Embryonic facial prominence (tissue), 1 donor: ENCODE measurements at regions not wholly inside any gene's neighbourhood (a gene's known extent, or its start where the extent isn't known, plus 50 kb on each side); places are given as distances from the start of the nearest gene placed in this dataset.

Source experiments
- DNase-seq: peaks from one replicate; pipeline ENCODE4 v3.0.0-alpha.2; 2016; ENCODE audit errors: extremely low spot score

DNA sequence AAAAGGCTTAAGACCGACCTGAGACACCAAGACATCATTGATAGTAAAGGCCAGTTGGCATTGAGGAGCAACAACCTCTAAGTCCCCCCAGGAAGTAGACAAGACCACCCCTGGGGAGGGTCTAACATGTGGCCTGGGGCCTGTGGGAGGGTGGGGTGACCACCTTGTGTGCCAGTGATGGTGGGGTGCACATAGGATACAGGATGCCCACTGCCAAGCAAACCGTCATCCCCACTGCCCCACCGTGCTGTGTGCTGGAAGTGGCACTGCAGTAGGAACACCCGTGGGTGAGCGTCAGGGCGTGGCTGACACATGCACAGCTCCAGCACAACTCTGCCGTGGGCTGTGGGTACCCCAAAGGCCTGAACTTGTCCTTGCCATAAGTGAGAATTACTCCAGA is 84.3 kb upstream of the LGALSL start:
- no peak for DNase-seq

DNA sequence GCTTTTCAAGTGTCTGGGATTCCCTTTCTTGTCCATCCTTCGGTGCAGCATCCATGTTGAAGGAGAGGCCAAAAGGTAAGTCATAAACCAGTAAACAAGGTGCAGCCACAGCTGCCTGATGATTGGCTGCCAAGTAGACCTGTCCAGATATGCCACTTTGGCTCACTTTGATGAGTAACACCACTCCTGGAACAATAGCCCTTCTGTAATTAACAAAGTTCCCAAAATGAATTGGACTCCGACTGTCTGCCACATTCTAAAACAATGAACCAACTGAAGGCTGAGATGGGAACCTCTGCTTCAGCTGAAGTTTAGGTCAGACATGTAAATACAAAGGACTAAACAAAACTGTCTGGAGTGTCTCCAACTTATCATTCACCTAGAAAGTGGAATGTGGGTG is 82.2 kb upstream of the LGALSL start:
- no peak for DNase-seq

DNA sequence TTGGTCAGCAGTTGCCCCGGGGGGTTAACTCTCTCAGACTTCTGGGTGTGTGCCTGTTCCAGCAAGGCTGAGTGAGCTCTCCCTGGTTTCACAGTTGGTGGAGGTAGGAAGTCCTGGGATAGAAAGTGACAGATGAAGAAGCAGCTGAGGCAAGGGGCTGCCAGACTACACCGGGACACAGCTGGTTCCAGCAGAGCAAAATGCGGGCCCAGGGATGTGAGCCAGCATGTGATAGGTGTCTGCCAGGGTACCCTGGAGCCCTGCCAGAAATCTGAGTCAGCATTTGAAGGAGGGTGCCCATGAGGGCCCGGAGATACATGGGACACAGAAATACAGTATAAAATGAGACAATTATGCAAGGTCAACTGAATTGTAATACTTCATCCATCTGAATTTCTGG is 79.3 kb upstream of the LGALSL start:
- no peak for DNase-seq

DNA sequence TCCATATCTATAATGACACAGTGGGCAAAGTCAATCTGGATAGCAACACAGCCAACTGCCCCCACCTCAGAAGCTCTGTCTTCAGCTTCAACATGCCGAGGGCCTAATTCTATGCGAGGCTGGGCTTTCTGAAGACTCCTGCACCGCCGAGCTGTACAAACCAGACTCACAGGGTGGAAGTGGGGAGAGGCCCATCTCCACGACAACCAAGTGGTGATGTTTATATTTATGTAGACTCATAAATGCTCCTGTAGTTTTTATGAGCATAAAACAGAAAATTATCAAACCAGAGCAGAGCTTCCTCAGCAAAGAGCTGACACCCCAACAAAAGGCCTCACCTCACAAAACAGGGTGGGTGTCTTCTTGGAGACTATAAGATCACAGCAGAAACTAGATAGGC is 77.0 kb upstream of the LGALSL start:
- DNase-seq = no peak

DNA sequence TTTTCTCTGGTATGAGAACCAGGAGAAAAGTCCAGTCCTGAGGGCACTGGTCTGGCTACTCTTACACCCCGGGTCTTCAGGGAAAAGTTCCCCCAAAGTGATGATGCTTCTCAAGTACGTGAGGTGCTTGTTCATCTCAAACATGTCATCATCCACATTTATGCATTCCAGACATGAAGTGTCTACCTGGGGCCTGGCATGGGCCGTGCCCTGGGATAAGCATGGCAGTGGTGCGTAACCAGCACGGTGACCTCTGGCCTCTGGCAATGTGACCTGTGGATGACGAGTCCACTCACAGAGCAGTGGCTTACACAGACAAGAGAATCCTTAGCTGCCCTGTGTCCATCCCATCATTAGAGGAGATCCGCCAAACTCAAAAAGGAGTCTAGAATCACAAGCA is 74.8 kb upstream of the LGALSL start:
- DNase-seq = no peak

DNA sequence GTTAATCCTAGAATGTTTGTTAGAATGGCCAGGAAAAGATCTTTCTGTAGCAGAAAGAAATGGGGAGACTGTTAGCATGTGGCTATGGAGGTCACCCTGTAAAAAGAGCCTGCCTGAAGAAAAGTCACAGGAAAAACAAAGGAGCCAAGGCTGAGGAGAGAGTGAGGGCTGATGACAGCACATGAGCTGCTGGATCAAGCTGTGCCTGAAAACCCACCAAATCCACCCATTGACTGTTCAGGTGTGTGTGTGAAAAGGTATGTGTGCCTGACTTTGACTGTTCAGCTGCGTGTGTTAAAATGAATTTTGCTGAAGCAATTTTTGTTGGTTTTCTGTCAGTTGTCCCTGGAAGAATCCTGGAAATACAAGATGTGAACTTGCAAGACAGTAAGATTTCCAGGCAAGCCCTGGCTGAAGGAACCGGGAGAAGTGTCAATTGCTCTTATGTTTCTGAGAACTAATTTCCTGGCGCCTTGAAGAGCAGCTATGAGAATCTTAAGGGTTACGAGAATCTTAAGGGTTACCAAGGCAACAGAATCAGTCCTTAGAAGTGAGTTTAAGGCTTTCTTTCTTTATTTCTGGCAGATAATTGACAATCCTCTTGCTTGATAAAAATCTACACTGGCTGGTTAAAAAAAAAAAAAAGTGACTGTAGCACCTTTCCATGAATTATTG is 73.0 kb upstream of the LGALSL start:
- DNase-seq = no peak

DNA sequence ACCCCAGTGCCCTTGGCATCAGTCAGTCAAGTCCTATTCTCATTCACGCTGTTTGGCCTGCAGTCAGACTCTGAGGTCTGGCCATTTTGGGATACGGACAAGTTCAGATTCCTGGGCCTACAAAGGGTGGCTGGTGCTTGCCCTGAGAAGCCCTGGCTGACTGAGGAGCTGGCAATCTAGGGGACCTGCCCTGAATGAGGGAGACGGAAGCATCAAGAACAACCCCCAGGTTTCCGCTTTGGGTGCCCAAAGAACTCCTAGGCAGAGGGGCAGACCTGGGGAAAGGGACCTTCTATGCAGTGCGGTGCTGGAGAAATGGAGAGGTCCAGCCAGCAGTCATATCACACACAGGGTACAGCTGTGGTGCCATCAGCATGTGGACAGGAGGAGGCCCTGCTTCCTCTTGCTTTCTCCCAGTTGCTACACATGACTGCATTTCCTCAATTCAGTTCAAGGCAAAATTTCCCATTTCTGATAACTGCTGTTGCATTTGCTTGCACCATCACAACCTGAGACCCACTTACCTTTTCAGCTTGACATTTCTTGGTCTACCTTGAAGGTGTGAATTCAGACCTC is 70.9 kb upstream of the LGALSL start:
- no peak for DNase-seq

DNA sequence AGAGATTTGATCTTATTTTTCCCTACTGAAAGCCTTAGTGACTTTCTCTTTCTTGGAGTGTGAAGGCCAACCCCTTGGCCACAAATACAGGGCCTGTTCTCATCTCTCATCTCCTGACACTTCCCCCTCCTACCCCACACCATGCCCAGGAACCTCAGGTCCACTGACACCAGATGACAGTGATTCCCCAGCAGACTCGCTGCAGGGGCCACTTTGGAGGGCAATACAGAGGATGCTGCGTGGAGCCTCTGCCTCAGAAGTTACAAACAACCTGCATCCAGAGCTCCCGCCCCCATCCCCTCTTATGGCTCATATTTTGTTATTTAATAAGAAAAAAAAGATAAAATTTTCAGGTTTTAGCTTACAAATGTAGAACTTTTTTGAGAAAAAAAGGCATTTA is 70.1 kb upstream of the LGALSL start:
- DNase-seq = no peak

DNA sequence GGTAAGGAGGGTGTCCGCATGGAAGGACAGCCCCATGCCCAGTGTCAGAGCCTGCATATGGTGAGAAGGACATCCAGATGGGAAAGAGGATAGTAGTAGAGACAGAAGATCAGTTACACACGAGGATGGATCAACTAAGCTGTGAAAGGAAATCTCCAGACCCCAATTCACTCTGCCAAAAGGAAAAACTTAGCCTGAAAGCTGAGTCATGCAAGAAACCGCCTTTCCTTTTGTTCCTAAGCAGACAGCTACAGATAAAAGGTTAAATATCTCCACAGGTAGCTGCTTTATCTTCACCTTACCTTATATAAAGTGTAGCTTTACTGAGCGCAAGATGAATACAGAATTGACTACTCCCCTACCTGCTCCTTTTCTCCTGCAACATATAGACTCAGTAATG is 67.3 kb upstream of the LGALSL start:
- DNase-seq = no peak

DNA sequence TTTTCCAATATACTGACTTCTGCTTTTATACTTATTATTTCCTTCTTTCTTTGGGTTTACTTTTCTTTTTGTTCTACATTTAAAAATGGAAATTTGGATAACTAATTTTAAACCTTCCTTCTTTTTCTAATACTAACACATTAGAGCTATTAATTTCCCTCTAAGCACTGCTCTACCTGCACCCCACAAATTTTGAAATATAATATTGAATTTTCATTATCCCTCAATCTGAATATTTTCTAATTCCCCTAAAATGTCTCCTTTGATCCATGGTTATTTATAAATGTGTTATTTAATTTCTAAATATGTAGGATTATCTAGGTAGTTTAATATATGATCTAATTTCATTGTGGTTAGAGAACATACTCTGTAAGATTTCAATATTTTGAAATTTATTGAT is 63.4 kb upstream of the LGALSL start:
- no peak for DNase-seq

DNA sequence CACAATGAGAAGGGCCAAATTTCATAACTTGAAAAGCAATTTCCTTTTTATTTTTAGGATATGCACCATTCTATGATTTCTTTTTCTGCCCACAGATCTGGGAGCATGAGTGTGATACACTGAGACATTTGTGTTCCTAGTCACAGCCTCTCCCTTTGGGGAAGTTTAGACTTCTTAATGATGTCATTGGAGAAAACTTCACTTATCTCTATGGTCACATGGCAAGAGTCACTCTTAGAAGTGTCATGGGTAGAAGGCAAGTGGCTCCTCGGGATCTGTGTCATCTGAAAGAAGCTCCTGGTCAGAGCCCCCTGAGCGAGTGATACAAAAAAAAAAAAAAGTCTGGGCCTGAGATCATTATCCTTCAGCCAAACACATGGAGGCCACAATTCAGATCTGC is 62.5 kb upstream of the LGALSL start:
- no peak for DNase-seq

DNA sequence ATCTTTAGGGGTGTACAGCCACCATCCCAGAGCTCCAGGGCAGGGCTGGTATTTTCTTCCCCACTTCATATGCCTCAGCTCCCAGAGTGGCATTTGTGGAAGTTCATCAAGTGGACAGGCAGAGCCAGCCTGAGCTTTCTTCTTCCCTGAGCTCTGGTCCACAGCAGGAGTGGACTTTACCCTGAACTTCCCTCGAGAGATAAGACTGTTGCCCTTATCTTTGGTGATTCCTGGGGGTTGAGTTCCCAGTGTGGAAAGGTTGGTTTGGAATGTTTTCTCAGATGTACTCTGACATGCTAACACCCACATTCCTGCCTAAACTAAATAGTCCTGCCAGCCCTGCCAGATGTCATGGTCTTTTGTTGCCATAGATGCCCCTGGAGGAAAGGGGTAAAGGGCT is 62.0 kb upstream of the LGALSL start:
- DNase-seq = no peak

DNA sequence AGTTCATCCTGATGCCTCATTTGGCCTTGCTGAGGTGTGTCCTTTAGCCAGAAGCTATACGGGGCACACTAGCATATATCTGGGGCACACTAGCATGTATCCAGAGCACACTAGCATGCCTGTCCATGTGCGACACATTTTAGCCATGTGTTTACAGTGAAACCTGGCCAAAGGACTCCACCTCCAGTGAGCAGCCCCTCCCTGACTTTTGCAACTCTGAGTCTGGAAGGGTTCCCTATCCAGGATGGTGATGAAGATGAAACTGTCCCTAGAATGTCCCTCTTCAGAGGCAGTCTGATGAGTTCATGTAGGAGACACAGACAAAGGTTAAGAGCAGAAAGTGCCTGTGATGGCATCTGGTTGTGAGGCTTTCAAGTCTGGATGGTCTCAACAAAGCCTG is 61.4 kb upstream of the LGALSL start:
- DNase-seq = no peak

DNA sequence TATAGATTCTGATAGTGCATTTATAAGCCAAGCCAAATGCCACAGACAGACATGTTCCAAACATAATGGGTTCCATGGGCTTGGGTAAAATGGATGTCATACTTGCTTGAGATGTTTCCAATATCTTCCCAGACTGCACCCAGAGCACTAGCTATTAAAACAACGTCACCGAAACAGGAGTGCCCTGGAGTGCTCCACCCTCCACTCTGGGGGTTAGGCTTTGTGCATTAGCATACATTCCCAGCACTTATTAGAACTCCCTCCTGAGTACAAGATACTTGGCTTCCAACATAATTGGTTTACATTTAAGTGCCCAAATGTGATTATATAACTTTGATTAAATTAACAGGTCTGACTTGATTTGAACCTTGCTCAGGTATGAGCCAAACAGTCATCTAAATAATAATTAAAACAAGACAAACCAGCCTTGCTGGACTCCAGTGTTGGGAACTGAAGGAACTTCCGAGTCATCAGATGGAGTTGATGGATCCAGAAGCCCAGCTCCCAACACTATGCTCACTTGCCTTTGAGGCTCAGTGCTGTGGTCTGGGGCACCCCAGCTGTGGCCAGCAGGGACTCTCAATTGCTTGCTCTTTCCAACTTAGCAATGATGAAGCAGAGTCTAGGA is 60.5 kb upstream of the LGALSL start:
- no peak for DNase-seq

DNA sequence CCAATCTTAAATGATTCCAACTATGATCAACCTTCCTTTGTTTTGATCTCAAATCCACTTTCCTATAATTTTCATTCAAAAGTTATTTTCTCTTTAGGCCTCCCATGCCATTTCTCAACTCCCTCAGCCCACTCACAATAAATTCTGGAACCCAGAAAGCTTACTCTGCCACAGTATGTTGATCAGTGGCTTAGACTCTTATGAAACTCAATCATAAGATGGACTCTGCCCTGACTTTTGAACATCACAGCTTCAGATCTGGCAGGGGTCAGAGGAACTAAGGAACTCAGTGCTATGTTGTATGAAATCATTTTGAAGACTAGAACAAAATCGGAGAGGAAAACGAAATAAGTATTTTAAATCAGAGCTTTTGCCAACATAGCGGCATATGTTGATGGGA is 59.8 kb upstream of the LGALSL start:
- DNase-seq = no peak

DNA sequence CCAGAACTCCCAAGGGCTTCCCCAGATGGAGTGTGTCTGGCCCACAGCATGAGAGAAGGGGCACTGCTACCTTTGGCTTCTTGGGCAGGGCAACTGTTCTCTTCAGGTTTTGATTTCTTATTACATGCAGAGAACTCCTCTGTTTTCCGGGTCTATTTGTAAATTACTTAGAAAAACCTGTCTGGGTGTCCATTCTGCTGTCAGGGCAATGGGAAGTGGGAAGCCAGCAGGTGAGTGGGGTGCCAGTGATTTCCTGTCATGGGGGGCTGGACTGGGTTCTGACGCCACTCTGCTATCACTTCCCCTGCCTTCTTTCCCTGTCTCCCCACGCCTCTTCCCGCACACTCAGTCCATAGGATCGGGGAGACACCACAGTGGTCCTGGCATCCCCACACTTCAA is 58.0 kb upstream of the LGALSL start:
- DNase-seq = no peak

DNA sequence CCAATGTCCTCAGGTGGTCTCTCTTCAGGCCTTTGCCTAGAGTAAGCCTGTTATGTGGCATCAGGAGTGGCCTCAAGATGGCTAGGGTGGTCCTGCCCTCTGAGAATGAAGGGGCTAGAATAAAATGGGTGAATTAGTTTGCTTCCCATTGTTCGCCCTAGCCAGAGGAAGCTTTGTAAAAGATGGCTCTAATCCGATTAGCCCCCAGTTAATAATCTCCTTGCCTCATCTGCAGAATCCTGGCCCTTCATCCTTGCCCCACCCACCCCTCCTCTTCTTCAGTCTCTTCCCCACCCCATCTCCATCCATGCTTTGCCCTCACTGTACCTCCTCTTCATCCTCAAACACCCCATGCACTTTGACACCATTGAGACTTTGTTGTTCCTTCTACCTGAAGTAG is 57.4 kb upstream of the LGALSL start:
- DNase-seq = no peak

DNA sequence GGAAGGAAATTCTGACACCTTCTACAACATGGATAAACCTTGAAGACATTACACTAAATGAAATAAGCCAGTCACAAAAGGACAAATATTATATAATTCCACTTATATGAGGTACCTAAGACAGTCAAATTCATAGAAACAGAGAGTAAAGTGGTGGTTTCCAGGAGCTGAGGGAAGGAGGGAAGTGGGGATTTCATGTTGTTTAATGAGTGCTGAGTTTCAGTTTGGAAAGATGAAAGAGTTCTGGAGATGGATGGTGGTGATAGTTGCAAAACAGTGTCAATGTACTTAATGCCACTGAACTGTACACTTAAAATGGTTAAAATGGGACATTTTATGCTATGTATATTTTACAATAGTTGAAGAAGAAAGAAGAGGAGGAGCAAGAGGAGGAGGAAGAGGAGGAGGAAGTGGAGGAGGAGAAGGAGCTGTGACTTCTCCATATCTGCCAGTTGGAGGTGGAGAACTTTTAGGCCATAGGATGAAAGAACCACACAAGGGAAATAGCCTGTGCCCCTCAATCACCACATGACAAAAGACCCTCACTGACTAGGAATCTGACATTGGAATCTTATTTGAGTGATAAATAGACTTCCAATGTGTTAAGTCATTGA is 55.3 kb upstream of the LGALSL start:
- DNase-seq = no peak

DNA sequence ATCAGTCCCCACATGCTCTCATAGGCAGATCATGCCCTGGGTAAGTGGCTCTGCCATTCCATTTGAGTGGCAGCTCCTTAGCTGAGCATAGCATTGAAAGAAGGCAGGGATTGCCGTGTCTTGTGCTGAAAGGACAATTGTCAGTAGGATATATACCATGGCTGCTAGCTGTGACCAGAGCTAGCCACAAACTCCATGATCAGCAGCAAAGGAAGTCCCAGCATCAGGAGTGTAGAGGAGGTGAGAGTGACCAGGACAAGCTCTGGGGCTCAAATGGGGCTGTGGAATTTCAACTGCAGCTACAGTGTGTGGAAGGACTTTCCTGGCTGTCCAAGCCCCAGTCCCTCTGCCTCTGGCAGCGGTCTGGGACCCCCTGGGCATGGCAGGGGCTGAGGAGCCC is 54.4 kb upstream of the LGALSL start:
- DNase-seq = no peak

DNA sequence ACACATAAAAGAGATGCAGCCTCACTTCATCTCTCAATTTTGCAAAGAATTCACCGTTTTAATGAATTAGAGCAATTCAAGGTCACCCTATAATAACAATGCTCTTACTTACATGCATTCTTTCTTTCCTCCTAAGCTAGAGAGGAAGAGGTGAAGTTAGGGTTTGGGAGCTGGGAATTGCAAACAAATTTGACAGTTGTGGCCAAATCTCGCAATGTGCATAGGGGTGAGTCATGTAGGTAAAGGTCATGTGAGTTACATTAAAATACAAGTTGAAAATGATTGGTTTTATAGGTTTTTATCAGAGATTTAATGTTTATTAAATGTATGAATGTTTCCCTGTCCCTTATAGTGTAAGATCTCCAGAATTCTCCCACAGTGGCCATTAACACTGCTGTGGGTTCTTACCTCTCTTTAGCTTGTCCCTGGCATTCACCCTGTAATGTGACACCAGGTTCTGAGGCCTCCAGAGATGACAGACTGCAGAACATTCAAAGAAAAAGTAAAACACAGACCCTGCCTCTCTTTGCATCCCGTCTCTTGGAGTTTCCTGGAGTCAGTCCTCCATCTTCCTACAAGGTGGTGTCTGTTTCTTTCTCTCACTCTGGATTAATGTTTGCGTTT is 53.7 kb upstream of the LGALSL start:
- DNase-seq = no peak

DNA sequence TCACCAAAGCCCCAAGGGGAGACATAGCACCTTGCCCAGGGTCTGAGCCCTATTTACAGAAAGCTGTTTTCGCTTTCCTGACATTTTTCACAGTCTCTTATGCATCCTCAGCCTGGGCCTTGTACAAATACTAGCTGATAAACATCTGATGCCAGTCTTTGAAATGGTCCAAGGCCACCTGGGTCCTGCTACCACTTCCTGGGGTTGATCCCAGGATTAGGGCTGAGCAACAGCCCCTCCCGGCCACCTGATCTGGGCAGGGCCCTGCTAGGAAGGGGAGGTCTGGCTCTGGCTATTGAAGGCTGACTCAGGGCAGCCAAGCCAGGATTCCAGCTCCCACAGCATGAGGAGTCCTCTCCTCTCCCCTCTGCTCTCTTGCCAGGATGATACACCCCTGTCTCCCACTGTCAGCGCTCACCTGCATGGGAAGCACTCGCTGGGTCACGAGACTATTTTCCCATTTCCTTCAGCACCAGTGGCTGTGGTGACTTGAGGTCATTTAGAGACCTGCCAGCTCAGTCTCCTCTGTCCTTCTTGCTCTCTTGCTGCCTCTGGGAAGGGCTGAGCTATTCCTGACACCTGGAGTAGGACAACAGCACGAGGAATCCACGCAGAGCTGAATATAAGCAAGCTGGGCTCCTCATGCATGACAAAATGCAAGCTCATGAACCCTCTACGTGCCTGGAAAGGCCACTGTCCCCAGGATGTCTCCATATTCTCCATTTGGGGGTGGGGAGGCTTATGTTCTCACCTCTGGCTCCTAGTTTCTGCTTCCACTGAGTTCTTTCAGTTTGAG is 53.0 kb upstream of the LGALSL start:
- DNase-seq = no peak

DNA sequence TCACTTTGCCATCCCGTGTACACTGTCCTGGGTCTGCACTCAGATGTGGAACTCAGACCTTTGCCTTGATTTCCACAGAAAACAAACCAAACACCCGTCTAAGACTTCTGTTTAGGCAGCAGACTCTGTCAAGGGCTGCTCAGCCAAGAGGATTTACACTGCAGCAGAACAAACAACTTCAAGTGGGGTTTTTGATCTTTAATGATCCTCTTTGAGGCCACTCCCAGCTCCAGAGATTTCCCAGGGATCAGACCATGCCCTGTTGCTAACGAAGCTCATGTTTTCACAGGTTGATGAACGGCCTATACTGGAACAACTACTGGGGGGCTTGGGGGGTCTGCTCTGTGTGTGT is 52.5 kb upstream of the LGALSL start:
- no peak for DNase-seq
